ENCODE measurements at regions not wholly inside any gene's neighbourhood (a gene's known extent, or its start where the extent isn't known, plus 50 kb on each side); places are given as distances from the start of the nearest gene placed in this dataset.

GRCh38 chr2:155431004-155431507 lies 732.6 kb downstream of the KCNJ3 start:
- H3K27ac Mint-ChIP-seq: no peak overlapping the region
- Histone ChIP-seq H4K91ac (ENCODE audit: insufficient read length, low read depth, low read length) (no peak overlapping the region), H3K9ac (ENCODE audit: extremely low read depth, insufficient read length, low read length) (no peak overlapping the region), H4K20me1 (ENCODE audit: control insufficient read depth, insufficient read depth, insufficient read length) (no peaks in the 10 kb centered on the region), H2BK15ac (ENCODE audit: low read depth, low read length) (no peak overlapping the region), H2AFZ (ENCODE audit: low read length) (no peak overlapping the region), H2BK5ac (ENCODE audit: insufficient read length, low read length) (no peak overlapping the region), H2AK5ac (ENCODE audit: insufficient read length, low read length) (no peak overlapping the region), H3K4me1 (ENCODE audit: insufficient read depth, low read length) (no peaks in the 10 kb centered on the region), H2BK12ac (ENCODE audit: insufficient read length, low read depth, low read length) (no peak overlapping the region), H3K27me3 (ENCODE audit: insufficient read depth, low read length) (no peaks in the 10 kb centered on the region), H3K9me3 (ENCODE audit: control insufficient read depth, low read depth, low read length) (no peaks in the 10 kb centered on the region), H2BK120ac (ENCODE audit: low read depth, low read length, poor library complexity, severe bottlenecking) (no peak overlapping the region), H3K79me1 (ENCODE audit: insufficient read depth, low read depth, low read length, poor library complexity, severe bottlenecking) (no peaks in the 10 kb centered on the region), H3K23ac (ENCODE audit: insufficient read length, low read depth, low read length) (no peak overlapping the region), H4K8ac (replicated peaks; ENCODE audit: insufficient read length, low read depth, low read length) (no peak overlapping the region), H3K4ac (ENCODE audit: low read depth, low read length) (no peak overlapping the region), H3K79me2 (ENCODE audit: insufficient read depth, low read length) (no peaks in the 10 kb centered on the region), H3K56ac (ENCODE audit: insufficient read length, low read depth, low read length) (no peak overlapping the region), H4K5ac (ENCODE audit: insufficient read length, low read depth, low read length) (no peak overlapping the region), H3K23me2 (ENCODE audit: insufficient read length, low read depth, low read length, poor library complexity, severe bottlenecking) (no peaks in the 10 kb centered on the region), H2BK20ac (ENCODE audit: low read depth, low read length, poor library complexity, severe bottlenecking) (no peak overlapping the region), H3K14ac (ENCODE audit: insufficient read depth, low read length) (no peak overlapping the region), H3K27ac (ENCODE audit: insufficient read length, low read depth, low read length) (no peak overlapping the region), H3K18ac (ENCODE audit: insufficient read length, low read depth, low read length) (no peak overlapping the region), H3T11ph (ENCODE audit: low read length) (no peak overlapping the region), H3K4me2 (ENCODE audit: insufficient read depth, insufficient read length, low read length) (no peak overlapping the region)
- H3K9me3 Mint-ChIP-seq: peaks cover 2% of the 10 kb centered on the region in 2 experiments; a peak in 2 of 5 replicates
- H3K4me3 Mint-ChIP-seq: no peak overlapping the region
- TF ChIP-seq CTCF (conservative IDR thresholded peaks at IDR 0.05): no peak
- no CpG with 5 or more reads among the region's 9 CpGs for WGBS (ENCODE audit: extremely low coverage, insufficient read length, low lambda C conversion rate)
- no peak for DNase-seq
- H3K4me1 Mint-ChIP-seq: no peaks in the 10 kb centered on the region
- no peaks in the 10 kb centered on the region for H3K27me3 Mint-ChIP-seq (ENCODE audit: low read depth)
- H3K36me3 Mint-ChIP-seq (ENCODE audit: insufficient read depth in 1 of 3, low read depth in 3 of 3): peaks cover 0 to 5% (median 0%) of the 10 kb centered on the region in 3 experiments; a peak in 1 of 7 replicates

Measured in H9 (cell line).